Astrocyte (in vitro differentiated cells and primary cell): ENCODE measurements at regions not wholly inside any gene's neighbourhood (a gene's known extent, or its start where the extent isn't known, plus 50 kb on each side); places are given as distances from the start of the nearest gene placed in this dataset.

Source experiments
- DNase-seq: peaks from one replicate; pipeline ENCODE4 v3.0.0-alpha.2; 2010; ENCODE audit warnings: low read depth
- FAIRE-seq: peaks from 2 replicates; lab custom pipeline; 2011; peaks lifted over from hg19 to GRCh38; lab: Jason Lieb, UNC
- H2AFZ ChIP-seq: 2 replicates; pipeline ENCODE4 v1.6.0; 2012; ENCODE audit warnings: low read depth, low read length, inconsistent platforms
- H3K27ac ChIP-seq: 2 replicates; pipeline ENCODE4 v1.5.1; 2011; ENCODE audit warnings: low read depth, low read length, inconsistent platforms
- H3K27me3 ChIP-seq: 2 replicates; pipeline ENCODE4 v1.6.0; 2011; ENCODE audit warnings: low read length, inconsistent platforms; ENCODE audit not compliant: insufficient read depth
- H3K36me3 ChIP-seq: 2 replicates; pipeline ENCODE4 v1.5.1; 2011; ENCODE audit warnings: low read length, inconsistent platforms; ENCODE audit not compliant: insufficient read depth
- H3K4me1 ChIP-seq: 2 replicates; pipeline ENCODE4 v1.5.1; 2011; ENCODE audit warnings: low read length, inconsistent platforms; ENCODE audit not compliant: insufficient read depth
- H3K4me2 ChIP-seq: 2 replicates; pipeline ENCODE4 v1.6.0; 2012; ENCODE audit warnings: low read length, inconsistent platforms
- H3K4me3 ChIP-seq: 2 replicates; pipeline ENCODE4 v1.5.1; 2011; ENCODE audit warnings: low read depth, mild to moderate bottlenecking, low read length, inconsistent platforms; ENCODE audit not compliant: insufficient read depth
- H3K79me2 ChIP-seq: 2 replicates; pipeline ENCODE4 v1.6.0; 2012; ENCODE audit warnings: mild to moderate bottlenecking, low read length, inconsistent platforms; ENCODE audit not compliant: insufficient read depth
- H3K9ac ChIP-seq: 2 replicates; pipeline ENCODE4 v1.6.0; 2012; ENCODE audit warnings: mild to moderate bottlenecking, low read length, inconsistent platforms
- H3K9me3 ChIP-seq: 2 replicates; pipeline ENCODE4 v1.5.1; 2012; ENCODE audit warnings: low read depth, mild to moderate bottlenecking, low read length, inconsistent platforms; ENCODE audit not compliant: insufficient read depth
- H4K20me1 ChIP-seq: 2 replicates; pipeline ENCODE4 v1.6.0; 2012; ENCODE audit warnings: low read length, inconsistent platforms; ENCODE audit not compliant: insufficient read depth
- H3K27ac Mint-ChIP-seq: one replicate; pipeline ENCODE4 v1.8.0; 2021; ENCODE audit warnings: mild to moderate bottlenecking, mixed read lengths; ENCODE audit not compliant: unreplicated experiment
- H3K27me3 Mint-ChIP-seq: one replicate; pipeline ENCODE4 v1.8.0; 2021; ENCODE audit warnings: low read depth, mixed read lengths; ENCODE audit not compliant: unreplicated experiment
- H3K36me3 Mint-ChIP-seq: one replicate; pipeline ENCODE4 v1.8.0; 2021; ENCODE audit warnings: low read depth, mixed read lengths; ENCODE audit not compliant: unreplicated experiment
- H3K4me1 Mint-ChIP-seq: one replicate; pipeline ENCODE4 v1.8.0; 2021; ENCODE audit warnings: low read depth, mixed read lengths; ENCODE audit not compliant: unreplicated experiment
- H3K4me3 Mint-ChIP-seq: one replicate; pipeline ENCODE4 v1.8.0; 2021; ENCODE audit warnings: mild to moderate bottlenecking, moderate library complexity, mixed read lengths; ENCODE audit not compliant: unreplicated experiment
- H3K9me3 Mint-ChIP-seq: one replicate; pipeline ENCODE4 v1.8.0; 2021; ENCODE audit warnings: mild to moderate bottlenecking, mixed read lengths; ENCODE audit not compliant: unreplicated experiment
- EZH2 ChIP-seq: IDR thresholded peaks from 2 replicates; pipeline ENCODE4 v1.6.1; 2012; ENCODE audit warnings: mild to moderate bottlenecking, low read length, inconsistent platforms; ENCODE audit not compliant: insufficient read depth
- TF ChIP-seq, protein P1 (sequence below): IDR thresholded peaks from 2 replicates; pipeline ENCODE4 v1.5.1; 2011; ENCODE audit warnings: low read depth, mild to moderate bottlenecking, inconsistent platforms, low read length, moderate library complexity; ENCODE audit not compliant: insufficient read depth

DNA sequence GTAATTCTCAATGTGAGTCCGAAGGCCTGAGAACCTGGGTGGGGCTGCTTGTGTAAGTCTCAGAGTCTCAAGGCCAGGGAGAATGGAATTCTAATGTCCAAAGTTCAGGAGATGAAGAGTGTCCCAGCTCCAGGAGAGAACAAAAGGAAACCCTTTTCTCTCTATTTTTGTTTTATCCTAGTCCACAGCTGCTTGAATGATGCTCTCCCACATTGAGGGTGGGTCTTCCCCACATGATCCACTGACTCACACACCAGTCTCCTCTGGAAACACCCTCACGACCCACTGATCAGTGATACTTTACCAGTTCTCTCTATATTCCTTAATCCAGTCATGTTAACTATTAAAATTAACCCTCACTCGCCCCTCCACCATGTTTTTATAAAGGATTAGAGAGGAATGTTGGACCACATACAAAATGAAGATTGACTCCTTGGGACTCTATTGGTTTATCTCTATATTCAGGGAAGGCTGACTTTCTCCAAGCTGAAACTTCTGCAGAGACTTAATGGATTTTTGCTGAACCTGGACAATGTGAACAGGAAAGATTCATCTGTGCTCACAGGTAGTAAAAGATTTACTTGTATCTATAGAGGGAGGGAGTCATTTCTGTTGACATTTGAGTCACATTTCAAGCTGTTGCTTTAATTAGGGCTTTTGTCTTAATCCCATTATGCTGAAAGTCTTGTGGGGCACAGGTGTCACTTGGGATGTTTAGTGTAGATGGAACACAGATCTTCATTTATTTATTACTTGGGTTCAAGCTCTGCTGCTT, 1061.0 kb upstream of the TMEM132C start:
- H3K9me3 Mint-ChIP-seq, result peaks cover 5% of the 10 kb centered on the region
- no peak overlapping the region for H3K27ac Mint-ChIP-seq
- no peaks in the 10 kb centered on the region for H3K36me3 ChIP-seq
- no peak overlapping the region for H3K4me3 ChIP-seq
- DNase-seq (no peak), FAIRE-seq (no peak)
- no peaks in the 10 kb centered on the region for H4K20me1 ChIP-seq
- TF ChIP-seq EZH2, result no peak
- TF ChIP-seq, protein P1, sequence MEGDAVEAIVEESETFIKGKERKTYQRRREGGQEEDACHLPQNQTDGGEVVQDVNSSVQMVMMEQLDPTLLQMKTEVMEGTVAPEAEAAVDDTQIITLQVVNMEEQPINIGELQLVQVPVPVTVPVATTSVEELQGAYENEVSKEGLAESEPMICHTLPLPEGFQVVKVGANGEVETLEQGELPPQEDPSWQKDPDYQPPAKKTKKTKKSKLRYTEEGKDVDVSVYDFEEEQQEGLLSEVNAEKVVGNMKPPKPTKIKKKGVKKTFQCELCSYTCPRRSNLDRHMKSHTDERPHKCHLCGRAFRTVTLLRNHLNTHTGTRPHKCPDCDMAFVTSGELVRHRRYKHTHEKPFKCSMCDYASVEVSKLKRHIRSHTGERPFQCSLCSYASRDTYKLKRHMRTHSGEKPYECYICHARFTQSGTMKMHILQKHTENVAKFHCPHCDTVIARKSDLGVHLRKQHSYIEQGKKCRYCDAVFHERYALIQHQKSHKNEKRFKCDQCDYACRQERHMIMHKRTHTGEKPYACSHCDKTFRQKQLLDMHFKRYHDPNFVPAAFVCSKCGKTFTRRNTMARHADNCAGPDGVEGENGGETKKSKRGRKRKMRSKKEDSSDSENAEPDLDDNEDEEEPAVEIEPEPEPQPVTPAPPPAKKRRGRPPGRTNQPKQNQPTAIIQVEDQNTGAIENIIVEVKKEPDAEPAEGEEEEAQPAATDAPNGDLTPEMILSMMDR, result no peak
- no peaks in the 10 kb centered on the region for H3K27me3 ChIP-seq
- no peaks in the 10 kb centered on the region for H3K36me3 Mint-ChIP-seq
- H3K9me3 ChIP-seq, result no peaks in the 10 kb centered on the region
- no peak overlapping the region for H3K4me3 Mint-ChIP-seq
- no peak overlapping the region for H3K27ac ChIP-seq
- no peaks in the 10 kb centered on the region for H3K4me1 Mint-ChIP-seq
- no peak overlapping the region for H3K4me2 ChIP-seq
- H3K79me2 ChIP-seq, result no peaks in the 10 kb centered on the region
- H3K9ac ChIP-seq, result no peak overlapping the region
- H3K4me1 ChIP-seq, result no peaks in the 10 kb centered on the region
- H2AFZ ChIP-seq, result no peak overlapping the region
- H3K27me3 Mint-ChIP-seq, result no peaks in the 10 kb centered on the region

DNA sequence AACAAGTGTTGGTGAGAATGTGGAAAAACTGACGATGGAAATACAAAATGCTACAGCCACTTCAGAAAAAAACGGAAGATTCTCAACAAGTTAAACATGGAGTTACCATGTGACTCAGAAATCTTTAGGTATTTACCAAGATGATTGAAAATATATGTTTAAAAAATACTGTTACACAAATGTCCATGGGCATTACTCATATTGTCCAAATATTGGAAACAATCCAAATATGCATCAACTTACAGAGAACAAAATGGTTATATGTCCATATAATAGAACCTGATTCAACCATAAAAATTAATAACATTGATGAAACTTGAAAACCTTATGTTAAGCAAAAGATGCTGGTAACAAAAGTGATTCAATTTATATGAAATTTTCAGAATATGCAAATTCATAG, 1057.7 kb upstream of the TMEM132C start:
- Histone ChIP-seq H3K27ac (no peak overlapping the region), H3K4me2 (no peak overlapping the region), H4K20me1 (no peaks in the 10 kb centered on the region), H3K9me3 (no peaks in the 10 kb centered on the region), H3K36me3 (no peaks in the 10 kb centered on the region), H3K4me1 (no peaks in the 10 kb centered on the region), H2AFZ (no peak overlapping the region), H3K4me3 (no peak overlapping the region), H3K9ac (no peak overlapping the region), H3K27me3 (no peaks in the 10 kb centered on the region), H3K79me2 (no peaks in the 10 kb centered on the region)
- DNase-seq (no peak), FAIRE-seq (no peak)
- Mint-ChIP-seq H3K4me3 (no peak overlapping the region), H3K36me3 (no peaks in the 10 kb centered on the region), H3K27ac (no peak overlapping the region), H3K9me3 (peaks cover 3% of the 10 kb centered on the region), H3K27me3 (no peaks in the 10 kb centered on the region), H3K4me1 (no peaks in the 10 kb centered on the region)
- no peak for TF ChIP-seq EZH2
- TF ChIP-seq, protein P1, result no peak

DNA sequence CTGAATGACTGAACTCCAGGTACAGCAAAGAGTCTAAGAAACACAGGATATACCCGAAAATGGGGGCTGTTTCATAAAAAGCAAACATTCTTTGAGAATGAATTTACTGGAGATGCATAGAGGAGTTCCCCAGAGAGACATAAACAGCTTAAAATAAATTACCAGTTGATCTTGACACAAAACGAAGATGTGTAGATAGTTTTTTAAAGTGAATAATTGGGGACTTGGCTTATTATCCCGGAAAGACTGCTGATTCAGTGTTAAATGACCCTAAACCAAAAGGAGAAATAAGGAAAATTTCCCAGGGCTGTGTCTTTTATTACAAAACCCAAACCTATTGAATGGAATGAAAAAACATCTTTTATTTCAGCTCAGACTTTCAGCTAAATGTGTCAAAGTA, 1052.8 kb upstream of the TMEM132C start:
- no peaks in the 10 kb centered on the region for H3K4me1 Mint-ChIP-seq
- H3K27ac ChIP-seq, result no peak overlapping the region
- H3K4me2 ChIP-seq, result no peak overlapping the region
- peaks cover 6% of the 10 kb centered on the region for H3K9me3 Mint-ChIP-seq
- no peak overlapping the region for H3K4me3 Mint-ChIP-seq
- no peak overlapping the region for H2AFZ ChIP-seq
- H3K36me3 Mint-ChIP-seq, result no peaks in the 10 kb centered on the region
- no peak overlapping the region for H3K9ac ChIP-seq
- no peaks in the 10 kb centered on the region for H3K9me3 ChIP-seq
- no peak overlapping the region for H3K27ac Mint-ChIP-seq
- no peaks in the 10 kb centered on the region for H3K79me2 ChIP-seq
- no peak for FAIRE-seq
- no peaks in the 10 kb centered on the region for H4K20me1 ChIP-seq
- H3K4me1 ChIP-seq, result no peaks in the 10 kb centered on the region
- TF ChIP-seq EZH2, result no peak
- TF ChIP-seq, protein P1, result no peak
- no peaks in the 10 kb centered on the region for H3K27me3 ChIP-seq
- DNase-seq, result no peak
- no peaks in the 10 kb centered on the region for H3K27me3 Mint-ChIP-seq
- H3K4me3 ChIP-seq, result no peak overlapping the region
- H3K36me3 ChIP-seq, result no peaks in the 10 kb centered on the region
